PC-3 (cell line): ENCODE measurements at regions not wholly inside any gene's neighbourhood (a gene's known extent, or its start where the extent isn't known, plus 50 kb on each side); places are given as distances from the start of the nearest gene placed in this dataset.

Experiments
- CTCF ChIP-seq: fragments of 300-600 bp; sonication (generic); conservative IDR thresholded peaks from 2 replicates; pipeline ENCODE4 v1.5.1; 2017; ENCODE audit warnings: antibody characterized with exemption, low read depth, mild to moderate bottlenecking, low read length
- EZH2 ChIP-seq: fragments of 300-600 bp; sonication (generic); IDR thresholded peaks from one replicate; pipeline ENCODE4 v1.6.1; 2017; ENCODE audit warnings: antibody characterized with exemption, mild to moderate bottlenecking, low read length; ENCODE audit not compliant: unreplicated experiment
- EZH2phosphoT487 ChIP-seq: fragments of 300-600 bp; sonication (generic); IDR thresholded peaks from 2 replicates; pipeline ENCODE4 v1.6.1; 2018; ENCODE audit warnings: mild to moderate bottlenecking, antibody characterized with exemption, low read length, borderline replicate concordance

GRCh38 chr13:47890146-47890814, 110.8 kb downstream of the SUCLA2 start:
- TF ChIP-seq EZH2, result no peak
- no peak for TF ChIP-seq CTCF
- no peak for TF ChIP-seq EZH2phosphoT487
